ENCODE measurements at regions not wholly inside any gene's neighbourhood (a gene's known extent, or its start where the extent isn't known, plus 50 kb on each side); places are given as distances from the start of the nearest gene placed in this dataset.

DNA sequence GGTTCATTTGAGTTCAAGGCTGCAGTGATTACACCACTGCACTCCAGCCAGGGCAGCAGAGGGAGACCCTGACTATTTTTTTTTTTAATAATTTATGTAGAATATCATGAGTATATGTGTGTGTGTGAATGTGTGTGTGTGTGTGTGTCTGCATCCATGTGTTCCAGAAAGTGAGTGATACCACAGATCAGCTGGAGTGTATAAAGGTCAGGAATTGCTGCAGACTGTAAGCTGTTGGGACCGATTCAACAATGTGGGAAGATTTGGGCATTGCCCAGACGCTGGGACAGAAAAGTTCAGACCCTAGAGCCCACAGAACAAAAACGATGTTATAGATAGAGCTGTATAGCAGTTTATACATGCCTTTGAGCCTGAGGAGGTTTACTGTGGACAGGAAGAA, 435.6 kb downstream of the CCSER2 start:
- DNase-seq (no peak), FAIRE-seq (no peak)
- intact Hi-C loops (cut with DNase I), result no loop called here
- Histone ChIP-seq H3K27ac (ENCODE audit: low read depth in 2 of 2, low read length in 2 of 2) (no peak overlapping the region), H3K27me3 (ENCODE audit: control insufficient read depth, insufficient read depth, low read length) (no peaks in the 10 kb centered on the region), H3K36me3 (ENCODE audit: control insufficient read depth in 2 of 3, insufficient read depth in 3 of 3, low read length in 3 of 3) (no peaks in the 10 kb centered on the region), H3K9me3 (ENCODE audit: control insufficient read depth in 2 of 3, insufficient read depth in 1 of 3, low read length in 3 of 3) (no peaks in the 10 kb centered on the region), H3K4me3 (ENCODE audit: low read length in 3 of 3) (no peak overlapping the region), H3K4me1 (ENCODE audit: control insufficient read depth in 2 of 3, insufficient read depth in 2 of 3, low read depth in 1 of 3, low read length in 3 of 3) (no peaks in the 10 kb centered on the region), H3K9ac (ENCODE audit: low read length in 3 of 3) (no peak overlapping the region)
- TF ChIP-seq, protein P1, sequence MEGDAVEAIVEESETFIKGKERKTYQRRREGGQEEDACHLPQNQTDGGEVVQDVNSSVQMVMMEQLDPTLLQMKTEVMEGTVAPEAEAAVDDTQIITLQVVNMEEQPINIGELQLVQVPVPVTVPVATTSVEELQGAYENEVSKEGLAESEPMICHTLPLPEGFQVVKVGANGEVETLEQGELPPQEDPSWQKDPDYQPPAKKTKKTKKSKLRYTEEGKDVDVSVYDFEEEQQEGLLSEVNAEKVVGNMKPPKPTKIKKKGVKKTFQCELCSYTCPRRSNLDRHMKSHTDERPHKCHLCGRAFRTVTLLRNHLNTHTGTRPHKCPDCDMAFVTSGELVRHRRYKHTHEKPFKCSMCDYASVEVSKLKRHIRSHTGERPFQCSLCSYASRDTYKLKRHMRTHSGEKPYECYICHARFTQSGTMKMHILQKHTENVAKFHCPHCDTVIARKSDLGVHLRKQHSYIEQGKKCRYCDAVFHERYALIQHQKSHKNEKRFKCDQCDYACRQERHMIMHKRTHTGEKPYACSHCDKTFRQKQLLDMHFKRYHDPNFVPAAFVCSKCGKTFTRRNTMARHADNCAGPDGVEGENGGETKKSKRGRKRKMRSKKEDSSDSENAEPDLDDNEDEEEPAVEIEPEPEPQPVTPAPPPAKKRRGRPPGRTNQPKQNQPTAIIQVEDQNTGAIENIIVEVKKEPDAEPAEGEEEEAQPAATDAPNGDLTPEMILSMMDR (IDR thresholded peaks at IDR 0.05; ENCODE audit: borderline replicate concordance, extremely low read depth, insufficient read depth), result no peak

DNA sequence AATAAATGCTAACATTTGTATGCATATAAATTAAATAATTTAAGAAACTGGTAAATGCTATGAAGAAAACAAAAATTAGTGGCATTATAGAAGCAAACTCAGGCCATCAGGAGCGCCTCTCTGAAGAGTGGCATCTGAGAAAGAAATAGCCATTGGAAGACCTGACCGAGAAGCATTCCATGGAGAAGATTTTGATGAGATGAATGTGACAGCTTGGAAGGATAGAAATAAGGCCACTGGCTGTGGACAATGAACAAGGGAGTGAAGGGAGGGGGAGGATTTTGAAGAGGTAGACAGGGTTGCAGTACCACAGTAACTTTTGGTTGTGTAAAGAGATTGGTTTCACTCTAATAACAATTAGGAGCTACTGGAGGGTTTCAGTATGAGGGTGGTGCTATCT, 436.7 kb downstream of the CCSER2 start:
- Histone ChIP-seq H3K9me3 (ENCODE audit: control insufficient read depth in 2 of 3, insufficient read depth in 1 of 3, low read length in 3 of 3) (no peaks in the 10 kb centered on the region), H3K9ac (ENCODE audit: low read length in 3 of 3) (no peak overlapping the region), H3K27ac (ENCODE audit: low read depth in 2 of 2, low read length in 2 of 2) (no peak overlapping the region), H3K36me3 (ENCODE audit: control insufficient read depth in 2 of 3, insufficient read depth in 3 of 3, low read length in 3 of 3) (no peaks in the 10 kb centered on the region), H3K4me3 (ENCODE audit: low read length in 3 of 3) (no peak overlapping the region), H3K27me3 (ENCODE audit: control insufficient read depth, insufficient read depth, low read length) (no peaks in the 10 kb centered on the region), H3K4me1 (ENCODE audit: control insufficient read depth in 2 of 3, insufficient read depth in 2 of 3, low read depth in 1 of 3, low read length in 3 of 3) (no peaks in the 10 kb centered on the region)
- intact Hi-C loops (cut with DNase I), result no loop called here
- no peak for DNase-seq
- TF ChIP-seq, protein P1 (IDR thresholded peaks at IDR 0.05; ENCODE audit: borderline replicate concordance, extremely low read depth, insufficient read depth), result no peak
- no peak for FAIRE-seq

DNA sequence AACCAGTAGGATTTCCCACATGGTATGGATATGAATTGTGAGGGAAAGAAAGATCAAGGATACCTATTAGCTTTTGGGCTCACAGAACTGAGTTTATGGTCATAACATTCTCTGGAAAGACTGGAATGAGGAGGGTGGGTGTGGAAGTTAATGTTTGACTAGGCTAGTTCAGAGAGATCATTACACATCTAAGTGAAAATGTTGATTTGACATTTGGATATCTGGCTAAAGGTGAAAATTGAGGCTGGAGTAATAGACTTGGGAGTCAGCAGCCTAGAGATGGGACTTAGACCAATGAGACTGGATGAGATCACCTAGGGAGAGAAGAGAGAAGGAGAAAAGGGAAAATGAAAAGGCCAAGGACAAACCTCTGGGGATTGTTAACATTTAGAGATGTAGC, 437.3 kb downstream of the CCSER2 start:
- intact Hi-C loops (cut with DNase I), result no loop called here
- FAIRE-seq, result no peak
- TF ChIP-seq, protein P1 (IDR thresholded peaks at IDR 0.05; ENCODE audit: borderline replicate concordance, extremely low read depth, insufficient read depth), result no peak

DNA sequence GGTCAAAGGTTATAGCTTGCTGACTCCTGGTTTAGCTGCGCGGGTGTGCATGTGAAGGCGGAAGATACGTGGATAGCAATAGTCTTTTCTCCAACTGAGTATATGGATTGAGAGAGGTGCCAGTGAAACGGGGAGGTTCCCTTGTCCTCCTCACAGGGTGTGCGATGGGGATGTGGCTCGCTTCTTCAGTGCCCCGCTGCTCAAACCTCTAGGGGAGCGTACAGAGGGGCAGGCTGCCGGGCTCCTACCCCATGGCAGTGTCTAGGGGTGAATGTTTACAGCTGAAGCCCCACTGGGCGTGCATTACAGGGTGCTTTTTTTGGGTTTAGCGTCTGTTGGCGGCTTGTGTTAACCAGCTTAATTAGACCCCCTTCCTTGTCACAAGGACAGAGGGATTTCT, 438.5 kb downstream of the CCSER2 start:
- no peak for FAIRE-seq

More for the DNA sequence above, 437.3 kb downstream of the CCSER2 start:
- Histone ChIP-seq H3K9ac (ENCODE audit: low read length in 3 of 3) (no peak overlapping the region), H3K9me3 (ENCODE audit: control insufficient read depth in 2 of 3, insufficient read depth in 1 of 3, low read length in 3 of 3) (no peaks in the 10 kb centered on the region), H3K27me3 (ENCODE audit: control insufficient read depth, insufficient read depth, low read length) (no peaks in the 10 kb centered on the region), H3K27ac (ENCODE audit: low read depth in 2 of 2, low read length in 2 of 2) (no peak overlapping the region), H3K36me3 (ENCODE audit: control insufficient read depth in 2 of 3, insufficient read depth in 3 of 3, low read length in 3 of 3) (no peaks in the 10 kb centered on the region), H3K4me1 (ENCODE audit: control insufficient read depth in 2 of 3, insufficient read depth in 2 of 3, low read depth in 1 of 3, low read length in 3 of 3) (no peaks in the 10 kb centered on the region), H3K4me3 (ENCODE audit: low read length in 3 of 3) (no peak overlapping the region)
- peak in 1 of 5 donors; percentile 4 for DNase-seq

More for the DNA sequence above, 438.5 kb downstream of the CCSER2 start:
- Histone ChIP-seq H3K27ac (ENCODE audit: low read depth in 2 of 2, low read length in 2 of 2) (no peak overlapping the region), H3K27me3 (ENCODE audit: control insufficient read depth, insufficient read depth, low read length) (no peaks in the 10 kb centered on the region), H3K4me1 (ENCODE audit: control insufficient read depth in 2 of 3, insufficient read depth in 2 of 3, low read depth in 1 of 3, low read length in 3 of 3) (no peaks in the 10 kb centered on the region), H3K9ac (ENCODE audit: low read length in 3 of 3) (no peak overlapping the region), H3K9me3 (ENCODE audit: control insufficient read depth in 2 of 3, insufficient read depth in 1 of 3, low read length in 3 of 3) (no peaks in the 10 kb centered on the region), H3K36me3 (ENCODE audit: control insufficient read depth in 2 of 3, insufficient read depth in 3 of 3, low read length in 3 of 3) (no peaks in the 10 kb centered on the region), H3K4me3 (ENCODE audit: low read length in 3 of 3) (no peak overlapping the region)
- TF ChIP-seq, protein P1 (IDR thresholded peaks at IDR 0.05; ENCODE audit: borderline replicate concordance, extremely low read depth, insufficient read depth), result no peak
- intact Hi-C loops (cut with DNase I), result no loop called here
- DNase-seq, result no peak

Data from kidney (tissue), 13 donors.